HUES48 (cell line): ENCODE measurements at regions not wholly inside any gene's neighbourhood (a gene's known extent, or its start where the extent isn't known, plus 50 kb on each side); places are given as distances from the start of the nearest gene placed in this dataset.

ENCODE experiments used
- H3K27ac ChIP-seq: one replicate; pipeline ENCODE4 v1.7.0; 2013; ENCODE audit warnings: low read depth, low read length, inconsistent platforms
- H3K27me3 ChIP-seq: 2 replicates; pipeline ENCODE4 v1.6.1; 2013; ENCODE audit warnings: mild to moderate bottlenecking, low read length; ENCODE audit not compliant: control insufficient read depth, insufficient read depth
- H3K36me3 ChIP-seq: 2 replicates; pipeline ENCODE4 v1.6.1; 2013; ENCODE audit warnings: low read length; ENCODE audit not compliant: control insufficient read depth, insufficient read depth
- H3K4me1 ChIP-seq: 2 replicates; pipeline ENCODE4 v1.6.1; 2013; ENCODE audit warnings: mild to moderate bottlenecking, low read length; ENCODE audit not compliant: control insufficient read depth, insufficient read depth
- H3K4me3 ChIP-seq: 2 replicates; pipeline ENCODE4 v1.5.1; 2013; ENCODE audit warnings: mild to moderate bottlenecking, low read depth, low read length
- H3K9ac ChIP-seq: 2 replicates; pipeline ENCODE4 v1.6.1; 2013; ENCODE audit warnings: mild to moderate bottlenecking, low read depth, low read length, moderate library complexity
- H3K9me3 ChIP-seq: 2 replicates; pipeline ENCODE4 v1.6.1; 2013; ENCODE audit warnings: low read length; ENCODE audit not compliant: control insufficient read depth, insufficient read depth

DNA sequence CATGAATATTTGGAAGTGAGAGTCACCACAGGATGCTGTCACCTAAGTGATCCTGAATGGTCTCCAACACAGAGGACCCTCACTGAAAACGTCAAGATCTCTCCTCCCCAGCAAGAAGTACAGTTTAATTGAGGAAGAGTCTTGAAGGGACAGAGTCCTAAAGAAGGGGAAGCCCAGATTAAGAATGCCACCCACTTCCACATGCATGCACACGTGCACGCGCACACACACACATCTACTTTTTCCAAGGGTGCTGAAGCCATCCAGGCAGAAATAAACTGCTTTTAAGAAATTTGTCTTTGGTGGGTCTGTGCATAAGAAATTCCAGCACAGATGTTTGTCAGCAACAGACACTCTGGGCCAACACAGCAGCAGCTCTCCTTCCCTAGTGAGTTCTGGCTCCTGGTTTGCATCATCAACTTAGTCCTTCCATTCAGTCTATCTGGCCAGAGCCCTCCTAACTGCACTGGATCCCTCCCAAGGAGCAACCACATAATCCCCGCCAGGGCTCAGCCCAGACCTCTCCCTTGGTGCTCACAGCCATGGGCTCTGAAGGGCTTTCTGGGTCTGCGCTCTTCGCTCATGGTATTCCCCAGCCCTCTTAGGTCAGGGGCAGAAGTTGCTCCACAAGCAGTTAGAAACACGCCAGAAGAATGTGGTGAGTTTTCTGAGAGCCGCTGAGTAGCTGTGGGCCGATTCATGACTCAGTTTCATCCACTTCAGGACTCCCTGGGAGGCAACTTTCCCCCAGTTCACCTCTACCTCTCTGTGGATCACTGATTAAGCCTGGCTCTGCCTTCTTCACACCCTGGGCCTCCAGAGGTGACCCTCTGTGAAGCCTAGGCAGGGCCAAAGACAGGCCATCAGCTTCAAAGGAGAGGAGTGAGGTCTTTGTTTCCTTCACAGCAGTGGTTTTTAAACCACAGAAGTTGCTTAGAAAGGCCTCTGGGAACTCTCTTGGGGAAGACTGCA, 132.6 kb upstream of the LIPC start:
- H3K27me3 ChIP-seq, result no peaks in the 10 kb centered on the region
- no peak overlapping the region for H3K27ac ChIP-seq
- H3K36me3 ChIP-seq, result no peaks in the 10 kb centered on the region
- H3K4me3 ChIP-seq, result no peak overlapping the region
- H3K9ac ChIP-seq, result no peak overlapping the region
- H3K9me3 ChIP-seq, result peaks cover 6% of the 10 kb centered on the region; the same call in 1 of the 2 replicates
- H3K4me1 ChIP-seq, result peaks cover 11% of the 10 kb centered on the region

DNA sequence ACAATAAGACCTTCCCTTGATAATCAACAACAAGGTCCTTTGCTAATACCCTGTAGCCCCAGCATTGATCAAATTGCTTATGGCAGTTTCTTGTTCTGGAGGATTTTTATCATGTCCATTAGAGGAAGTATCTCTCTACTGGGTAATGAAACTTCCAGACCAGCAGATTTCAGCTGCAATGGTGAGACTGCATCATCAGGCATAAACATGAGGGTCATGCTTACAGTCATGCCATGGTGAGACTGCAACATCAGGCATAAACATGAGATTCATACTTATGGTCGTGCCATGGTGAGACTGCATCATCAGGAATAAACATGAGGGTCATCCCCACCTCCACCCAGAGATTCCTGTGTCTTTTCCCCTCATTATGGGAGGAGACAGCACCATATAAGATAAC, 129.0 kb upstream of the LIPC start:
- Histone ChIP-seq H3K27ac (no peak overlapping the region), H3K4me1 (peaks cover 19% of the 10 kb centered on the region), H3K36me3 (no peaks in the 10 kb centered on the region), H3K9ac (no peak overlapping the region), H3K9me3 (no peaks in the 10 kb centered on the region), H3K27me3 (no peaks in the 10 kb centered on the region), H3K4me3 (no peak overlapping the region)

DNA sequence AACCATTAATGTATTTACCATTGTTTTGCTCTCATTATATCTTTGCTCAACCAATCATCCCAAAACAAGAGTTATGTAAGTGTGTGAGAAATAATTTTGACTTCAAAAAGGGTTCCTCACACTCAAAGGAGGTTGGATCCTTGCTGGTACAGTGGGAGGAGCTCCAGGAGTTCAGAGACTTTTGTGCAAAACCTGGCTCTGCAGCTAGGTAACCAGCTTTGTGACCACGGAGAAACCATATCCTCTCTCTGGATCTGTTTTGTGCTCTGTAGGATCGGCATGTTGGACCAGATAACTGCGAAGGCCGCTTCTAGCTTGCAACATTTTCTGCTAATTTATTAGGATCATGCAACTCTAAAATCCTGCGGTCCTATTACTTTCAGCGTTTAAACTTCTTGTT, 128.6 kb upstream of the LIPC start:
- Histone ChIP-seq H3K4me1 (peaks cover 16% of the 10 kb centered on the region), H3K9me3 (no peaks in the 10 kb centered on the region), H3K27me3 (no peaks in the 10 kb centered on the region)

DNA sequence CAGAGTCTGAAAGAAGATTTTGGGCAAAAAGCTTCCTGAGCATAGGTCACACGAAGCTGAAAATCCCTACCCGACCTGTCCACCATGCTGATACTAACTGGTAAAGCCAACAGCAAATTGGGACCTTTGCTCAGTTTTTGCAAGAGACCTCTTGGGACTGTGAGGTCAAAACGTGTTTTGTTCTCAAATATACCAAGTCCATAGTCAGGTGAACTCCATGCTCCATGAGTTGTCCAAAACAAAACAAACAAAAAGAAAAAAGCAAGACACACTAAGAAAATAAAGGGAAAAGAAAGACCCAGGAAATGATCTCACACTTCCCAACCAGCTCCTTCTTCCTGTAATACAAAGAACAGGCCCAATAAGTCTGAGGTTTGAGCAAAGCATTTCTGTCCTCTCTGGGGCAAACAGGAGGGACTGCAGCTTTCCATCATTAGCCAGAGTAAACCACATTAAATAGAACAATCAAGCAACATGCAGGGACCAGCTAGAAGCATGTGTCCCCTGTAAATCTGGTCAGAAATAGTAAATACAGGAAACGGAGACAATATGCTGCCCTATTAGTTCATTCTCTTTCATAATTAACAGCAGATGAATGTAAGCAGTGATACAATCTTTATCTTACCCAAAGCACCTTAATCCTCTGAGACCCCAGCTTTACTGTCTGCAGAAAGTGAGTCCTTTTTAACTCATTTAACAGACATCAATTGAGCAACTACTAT, 125.0 kb upstream of the LIPC start:
- Histone ChIP-seq H3K9ac (no peak overlapping the region), H3K9me3 (no peaks in the 10 kb centered on the region), H3K27ac (no peak overlapping the region)

More for the DNA sequence above, 128.6 kb upstream of the LIPC start:
- no peak overlapping the region for H3K4me3 ChIP-seq
- H3K27ac ChIP-seq, result no peak overlapping the region
- H3K9ac ChIP-seq, result no peak overlapping the region
- H3K36me3 ChIP-seq, result no peaks in the 10 kb centered on the region

DNA sequence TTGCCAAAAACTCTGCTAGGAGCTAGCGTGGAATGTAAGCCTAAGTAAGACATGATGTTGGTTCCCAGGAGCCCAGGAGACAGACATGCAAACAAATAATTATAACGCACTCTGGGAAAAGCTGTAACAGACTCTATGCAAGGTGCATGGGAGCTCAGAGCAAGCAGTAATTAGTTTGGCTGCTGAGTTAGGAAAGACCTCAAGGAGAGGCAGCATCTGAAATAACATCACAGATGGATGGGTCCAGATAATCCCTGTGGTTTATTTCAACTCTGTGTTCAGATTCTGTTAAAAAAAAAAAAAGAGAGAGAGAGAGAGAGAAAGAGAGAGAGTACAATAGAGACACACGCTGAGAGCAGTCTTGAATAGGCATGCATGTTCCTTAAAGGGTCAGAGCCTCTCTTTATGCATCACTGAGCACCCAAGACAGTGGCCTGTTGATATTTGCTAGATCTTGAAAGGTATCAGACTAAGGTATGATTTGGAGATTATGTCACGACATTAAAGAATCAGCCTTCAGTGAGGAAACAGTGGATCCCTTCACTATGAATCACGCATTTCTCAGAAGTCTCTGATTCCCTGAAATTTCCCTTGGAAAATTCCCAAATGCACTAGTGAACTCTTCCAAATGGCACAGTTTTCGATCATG, 124.4 kb upstream of the LIPC start:
- no peak overlapping the region for H3K27ac ChIP-seq
- H3K9me3 ChIP-seq, result no peaks in the 10 kb centered on the region
- H3K4me3 ChIP-seq, result no peak overlapping the region
- no peaks in the 10 kb centered on the region for H3K36me3 ChIP-seq
- H3K9ac ChIP-seq, result no peak overlapping the region
- H3K4me1 ChIP-seq, result peaks cover 13% of the 10 kb centered on the region
- no peaks in the 10 kb centered on the region for H3K27me3 ChIP-seq

More for the DNA sequence above, 125.0 kb upstream of the LIPC start:
- Histone ChIP-seq H3K4me1 (peaks cover 13% of the 10 kb centered on the region), H3K36me3 (no peaks in the 10 kb centered on the region), H3K4me3 (no peak overlapping the region), H3K27me3 (no peaks in the 10 kb centered on the region)

DNA sequence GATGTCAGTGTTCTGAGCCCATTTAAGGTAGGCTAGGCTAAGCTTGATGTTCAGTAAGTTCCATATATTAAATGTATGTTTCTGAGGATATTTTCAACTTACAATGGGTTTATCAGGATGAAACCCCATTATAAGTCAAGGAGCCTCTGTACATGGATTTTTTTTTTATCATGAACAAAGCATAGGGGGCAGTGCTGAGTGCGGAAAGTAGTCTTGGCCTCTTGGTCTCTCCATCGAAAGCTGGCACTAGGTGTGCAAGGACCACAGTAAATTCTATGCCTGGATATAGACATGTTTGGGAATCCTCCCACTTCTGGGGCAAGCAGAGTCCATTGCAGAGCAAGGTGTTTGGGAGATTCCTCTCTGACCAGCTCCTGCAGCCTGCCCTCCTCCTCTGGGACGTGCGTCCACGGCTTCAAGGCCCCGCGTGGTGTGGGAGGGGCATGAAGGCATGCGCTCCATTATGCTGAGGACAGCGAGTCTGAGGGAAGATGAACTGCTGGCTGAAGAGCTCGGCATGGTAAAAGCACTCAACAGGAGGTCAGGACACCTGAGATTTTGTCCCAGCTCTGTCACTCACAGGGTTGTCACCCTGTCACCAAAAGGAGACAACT, 122.9 kb upstream of the LIPC start:
- H3K9me3 ChIP-seq, result no peaks in the 10 kb centered on the region
- H3K27me3 ChIP-seq, result no peaks in the 10 kb centered on the region
- peaks cover 13% of the 10 kb centered on the region for H3K4me1 ChIP-seq
- H3K27ac ChIP-seq, result no peak overlapping the region
- H3K36me3 ChIP-seq, result no peaks in the 10 kb centered on the region
- H3K9ac ChIP-seq, result no peak overlapping the region
- H3K4me3 ChIP-seq, result no peak overlapping the region

DNA sequence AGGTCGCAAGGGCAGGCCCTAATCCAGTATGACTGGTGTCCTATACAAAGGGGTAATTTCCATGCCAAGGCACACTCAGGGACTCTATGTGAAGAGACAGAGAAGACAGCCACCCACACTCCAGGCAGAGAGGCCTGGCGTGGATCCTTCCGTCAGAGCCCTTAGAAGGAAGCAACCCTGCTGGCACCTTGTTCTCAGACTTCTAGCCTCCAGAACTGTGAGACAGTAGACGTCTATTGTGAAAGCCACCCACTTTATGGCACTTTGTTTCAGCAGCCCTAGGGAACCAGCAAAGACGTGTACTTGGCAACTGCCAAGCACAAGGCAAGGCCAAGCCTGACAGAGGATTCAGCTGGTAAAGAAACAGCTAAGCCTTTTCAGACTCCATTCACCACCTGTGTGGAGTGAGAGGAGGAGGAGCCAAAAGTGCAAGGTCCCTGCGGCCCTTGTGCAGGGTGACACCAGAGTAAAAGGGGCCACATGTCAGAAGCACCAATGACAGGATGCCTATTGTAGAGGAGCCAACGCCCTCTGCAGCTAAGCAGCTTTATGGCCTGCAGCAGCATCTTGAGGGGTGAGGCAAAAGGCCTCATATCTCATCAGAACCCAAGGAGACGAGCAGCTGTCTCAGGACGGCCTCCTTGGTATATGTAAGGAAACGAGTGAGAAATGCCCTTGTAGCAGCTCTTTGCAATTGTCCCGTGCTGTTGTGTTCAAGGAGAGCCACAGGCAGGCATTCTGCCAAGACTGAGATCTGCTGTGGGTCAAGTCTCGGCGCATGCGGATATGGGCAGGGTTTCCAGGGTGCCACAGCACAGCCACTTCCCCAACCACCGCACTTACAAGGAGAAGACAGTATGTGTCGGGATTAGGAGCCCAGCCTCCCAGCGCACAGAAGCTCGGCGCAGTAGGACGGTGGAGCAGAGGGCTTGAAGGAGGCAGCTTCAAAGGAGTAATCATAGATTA, 121.5 kb upstream of the LIPC start:
- Histone ChIP-seq H3K36me3 (no peaks in the 10 kb centered on the region), H3K9ac (no peak overlapping the region), H3K9me3 (no peaks in the 10 kb centered on the region), H3K27me3 (no peaks in the 10 kb centered on the region), H3K4me1 (peaks cover 13% of the 10 kb centered on the region), H3K4me3 (no peak overlapping the region), H3K27ac (no peak overlapping the region)

DNA sequence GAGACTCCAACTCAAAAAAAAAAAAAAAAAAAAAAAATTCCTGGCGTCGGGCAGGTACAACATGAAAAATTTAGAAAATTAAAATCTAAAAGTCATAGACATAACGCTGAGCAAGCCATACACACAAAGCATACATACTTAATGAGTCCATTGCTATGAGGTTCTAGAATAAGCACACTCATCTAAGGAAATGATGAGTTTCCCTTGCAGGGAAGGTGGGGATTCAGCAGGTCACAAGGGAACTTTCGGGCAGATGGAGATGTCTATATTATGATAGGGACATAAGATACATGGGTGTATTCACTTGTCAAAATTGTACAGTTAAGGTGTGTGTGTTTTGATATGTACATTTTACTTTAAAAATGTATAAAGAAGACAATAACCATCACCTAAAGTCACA, 120.2 kb upstream of the LIPC start:
- Histone ChIP-seq H3K27ac (no peak overlapping the region), H3K4me1 (peaks cover 13% of the 10 kb centered on the region), H3K27me3 (no peaks in the 10 kb centered on the region), H3K4me3 (no peak overlapping the region), H3K36me3 (no peaks in the 10 kb centered on the region), H3K9ac (no peak overlapping the region), H3K9me3 (no peaks in the 10 kb centered on the region)

DNA sequence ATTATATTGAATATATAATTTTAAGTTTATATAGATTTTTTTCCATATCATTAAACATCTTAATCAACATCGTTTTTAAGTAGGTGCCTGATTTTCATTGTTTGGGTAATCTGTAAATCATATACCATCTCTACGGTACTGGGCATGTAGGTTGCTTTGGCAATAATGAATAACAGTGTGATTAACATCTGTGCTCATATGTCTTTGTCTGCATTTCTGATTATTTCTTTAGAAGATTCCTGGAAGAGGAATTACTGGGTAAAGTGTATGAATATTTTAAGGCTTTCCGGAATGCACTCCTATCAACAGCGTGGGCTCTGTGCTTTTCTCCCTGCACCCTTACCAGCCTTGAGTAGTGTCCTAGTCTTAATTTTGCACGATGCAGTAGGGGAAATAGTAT, 119.8 kb upstream of the LIPC start:
- no peaks in the 10 kb centered on the region for H3K27me3 ChIP-seq
- H3K9ac ChIP-seq, result no peak overlapping the region
- no peaks in the 10 kb centered on the region for H3K36me3 ChIP-seq
- no peak overlapping the region for H3K4me3 ChIP-seq
- H3K9me3 ChIP-seq, result no peaks in the 10 kb centered on the region
- peaks cover 10% of the 10 kb centered on the region for H3K4me1 ChIP-seq
- no peak overlapping the region for H3K27ac ChIP-seq

DNA sequence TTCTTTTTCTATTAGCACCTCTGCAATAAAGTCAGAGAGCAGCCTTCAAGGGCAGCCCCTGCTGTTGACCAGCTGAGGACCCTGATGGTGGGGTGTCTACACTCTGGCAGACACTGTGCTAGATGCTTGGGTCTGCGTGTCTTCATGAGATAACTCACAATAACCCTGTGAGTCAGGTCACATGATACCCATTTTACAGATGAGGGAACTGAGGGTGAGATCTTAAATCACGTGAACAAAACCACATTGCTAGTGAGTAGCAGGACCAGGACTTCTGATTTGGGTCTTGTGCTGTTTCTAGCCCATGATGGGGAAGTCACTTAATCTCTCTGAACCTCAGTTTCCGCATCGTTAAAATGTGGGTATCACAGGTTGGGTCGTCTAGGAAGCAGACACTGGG, 118.5 kb upstream of the LIPC start:
- Histone ChIP-seq H3K27ac (no peak overlapping the region), H3K9me3 (no peaks in the 10 kb centered on the region), H3K36me3 (no peaks in the 10 kb centered on the region), H3K4me1 (no peaks in the 10 kb centered on the region), H3K4me3 (no peak overlapping the region), H3K9ac (no peak overlapping the region), H3K27me3 (no peaks in the 10 kb centered on the region)
